GM18873 (cell line): ENCODE measurements at regions not wholly inside any gene's neighbourhood (a gene's known extent, or its start where the extent isn't known, plus 50 kb on each side); places are given as distances from the start of the nearest gene placed in this dataset.
"Not testable (repeated sequence)": the region's sequence is repeated elsewhere in the genome, so short reads cannot be mapped to it uniquely, and the experiment has no call there.

ENCODE experiments used
- ATAC-seq: cut with Tn5 transposase; IDR thresholded peaks from one replicate; pipeline ENCODE4 v1.9.1; 2021; ENCODE audit warnings: mild to moderate bottlenecking, moderate library complexity, moderate number of reproducible peaks; ENCODE audit not compliant: unreplicated experiment, low FRiP score

GRCh38 chr9:91017245-91017644, 215.6 kb downstream of the SYK start:
- ATAC-seq: no peak

- not testable (repeated sequence) for ATAC-seq
These were observed 218.3 kb downstream of the SYK start for GRCh38 chr9:91019871-91020270.

GRCh38 chr9:91021656-91022055, 220.0 kb downstream of the SYK start:
- not testable (repeated sequence) for ATAC-seq

- ATAC-seq: no peak
These were observed 222.1 kb downstream of the SYK start for GRCh38 chr9:91023741-91024140.

- ATAC-seq: no peak
These were observed 223.2 kb downstream of the SYK start for GRCh38 chr9:91024841-91025240.

GRCh38 chr9:91025856-91026255, 224.2 kb downstream of the SYK start:
- no peak for ATAC-seq

GRCh38 chr9:91026266-91026665, 224.6 kb downstream of the SYK start:
- ATAC-seq: no peak

GRCh38 chr9:91027005-91027404, 225.4 kb downstream of the SYK start:
- no peak for ATAC-seq

GRCh38 chr9:91028166-91028827, 226.7 kb downstream of the SYK start:
- no peak for ATAC-seq

- no peak for ATAC-seq
These were observed 228.2 kb downstream of the SYK start for GRCh38 chr9:91029650-91030361.

GRCh38 chr9:91032121-91032531, 230.5 kb downstream of the SYK start:
- no peak for ATAC-seq

GRCh38 chr9:91033270-91033669, 231.7 kb downstream of the SYK start:
- no peak for ATAC-seq

GRCh38 chr9:91033797-91034196, 232.2 kb downstream of the SYK start:
- ATAC-seq: no peak

- ATAC-seq: no peak
These were observed 232.9 kb downstream of the SYK start for GRCh38 chr9:91034521-91034920.

GRCh38 chr9:91034976-91035824, 233.6 kb downstream of the SYK start:
- ATAC-seq: no peak

GRCh38 chr9:91035825-91036208, 234.2 kb downstream of the SYK start:
- ATAC-seq: no peak

GRCh38 chr9:91036356-91036755, 234.7 kb downstream of the SYK start:
- ATAC-seq: no peak

- ATAC-seq: no peak
These were observed 235.3 kb downstream of the SYK start for GRCh38 chr9:91036826-91037510.

- ATAC-seq: no peak
These were observed 236.2 kb downstream of the SYK start for GRCh38 chr9:91037511-91038482.
